GM19463 (cell line): ENCODE measurements at regions not wholly inside any gene's neighbourhood (a gene's known extent, or its start where the extent isn't known, plus 50 kb on each side); places are given as distances from the start of the nearest gene placed in this dataset.

Experiments
- ATAC-seq: cut with Tn5 transposase; IDR thresholded peaks from one replicate; pipeline ENCODE4 v1.9.1; 2021; ENCODE audit warnings: mild to moderate bottlenecking, moderate library complexity; ENCODE audit not compliant: unreplicated experiment

GRCh38 chr1:83773059-83773458 is 225.9 kb downstream of the TTLL7 start:
- no peak for ATAC-seq

- no peak for ATAC-seq
Measured at GRCh38 chr1:83770319-83770661, 228.6 kb downstream of the TTLL7 start.

GRCh38 chr1:83769594-83770318 is 229.2 kb downstream of the TTLL7 start:
- no peak for ATAC-seq

GRCh38 chr1:83769072-83769471 is 229.9 kb downstream of the TTLL7 start:
- ATAC-seq: no peak

GRCh38 chr1:83766241-83766691 is 232.7 kb downstream of the TTLL7 start:
- ATAC-seq: no peak

- ATAC-seq: no peak
Measured at GRCh38 chr1:83765125-83765524, 233.8 kb downstream of the TTLL7 start.

- no peak for ATAC-seq
Measured at GRCh38 chr1:83764209-83764608, 234.7 kb downstream of the TTLL7 start.

- ATAC-seq: no peak
Measured at GRCh38 chr1:83763361-83764095, 235.4 kb downstream of the TTLL7 start.

- ATAC-seq: no peak
Measured at GRCh38 chr1:83762416-83762815, 236.5 kb downstream of the TTLL7 start.

GRCh38 chr1:83762039-83762365 is 236.9 kb downstream of the TTLL7 start:
- ATAC-seq: no peak

GRCh38 chr1:83761167-83762038 is 237.5 kb downstream of the TTLL7 start:
- ATAC-seq: peak; percentile 100

GRCh38 chr1:83760226-83761021 is 238.5 kb downstream of the TTLL7 start:
- no peak for ATAC-seq

- no peak for ATAC-seq
Measured at GRCh38 chr1:83756984-83757717, 241.8 kb downstream of the TTLL7 start.

GRCh38 chr1:83751602-83752001 is 247.3 kb downstream of the TTLL7 start:
- ATAC-seq: no peak

- ATAC-seq: no peak
Measured at GRCh38 chr1:83750201-83750600, 248.7 kb downstream of the TTLL7 start.

- ATAC-seq: no peak
Measured at GRCh38 chr1:83747853-83748482, 251.0 kb downstream of the TTLL7 start.

GRCh38 chr1:83746234-83746633 is 252.7 kb downstream of the TTLL7 start:
- peak; percentile 85 for ATAC-seq

GRCh38 chr1:83742446-83742845 is 256.5 kb downstream of the TTLL7 start:
- no peak for ATAC-seq

- ATAC-seq: no peak
Measured at GRCh38 chr1:83741770-83742169, 257.2 kb downstream of the TTLL7 start.

- ATAC-seq: no peak
Measured at GRCh38 chr1:83741348-83741747, 257.6 kb downstream of the TTLL7 start.
